ENCODE measurements at regions not wholly inside any gene's neighbourhood (a gene's known extent, or its start where the extent isn't known, plus 50 kb on each side); places are given as distances from the start of the nearest gene placed in this dataset.

GRCh38 chr5:179414459-179415261 is 69.4 kb upstream of the ADAMTS2 start:
- DNase-seq (ENCODE audit: low read depth) = no peak
- no peak overlapping the region for H3K4me3 ChIP-seq (ENCODE audit: low read length)
- TF ChIP-seq CTCF (conservative IDR thresholded peaks at IDR 0.05; ENCODE audit: low read depth, low read length) = no peak

GRCh38 chr5:179413711-179414458 is 68.6 kb upstream of the ADAMTS2 start:
- H3K4me3 ChIP-seq (ENCODE audit: low read length) = no peak overlapping the region
- no peak for TF ChIP-seq CTCF (conservative IDR thresholded peaks at IDR 0.05; ENCODE audit: low read depth, low read length)
- DNase-seq (ENCODE audit: low read depth) = no peak

- no peak for TF ChIP-seq CTCF (conservative IDR thresholded peaks at IDR 0.05; ENCODE audit: low read depth, low read length)
- H3K4me3 ChIP-seq (ENCODE audit: low read length) = no peak overlapping the region
- no peak for DNase-seq (ENCODE audit: low read depth)
These were observed 67.9 kb upstream of the ADAMTS2 start for GRCh38 chr5:179413086-179413690.

- H3K4me3 ChIP-seq (ENCODE audit: low read length) = no peak overlapping the region
- no peak for TF ChIP-seq CTCF (conservative IDR thresholded peaks at IDR 0.05; ENCODE audit: low read depth, low read length)
- no peak for DNase-seq (ENCODE audit: low read depth)
These were observed 66.0 kb upstream of the ADAMTS2 start for GRCh38 chr5:179411161-179411841.

GRCh38 chr5:179410291-179411160 is 65.3 kb upstream of the ADAMTS2 start:
- DNase-seq (ENCODE audit: low read depth) = no peak
- TF ChIP-seq CTCF (conservative IDR thresholded peaks at IDR 0.05; ENCODE audit: low read depth, low read length) = no peak
- no peak overlapping the region for H3K4me3 ChIP-seq (ENCODE audit: low read length)

- no peak overlapping the region for H3K4me3 ChIP-seq (ENCODE audit: low read length)
- no peak for TF ChIP-seq CTCF (conservative IDR thresholded peaks at IDR 0.05; ENCODE audit: low read depth, low read length)
- DNase-seq (ENCODE audit: low read depth) = no peak
These were observed 64.5 kb upstream of the ADAMTS2 start for GRCh38 chr5:179409806-179410205.

Data from retinal pigment epithelial cell (primary cell).